ENCODE measurements at regions not wholly inside any gene's neighbourhood (a gene's known extent, or its start where the extent isn't known, plus 50 kb on each side); places are given as distances from the start of the nearest gene placed in this dataset.
A peak's percentile ranks its signal among the peaks of the same experiment; 100 is the strongest.

- Histone ChIP-seq H3K27me3 (replicated peaks) (no peaks in the 10 kb centered on the region), H3K9me3 (replicated peaks) (no peaks in the 10 kb centered on the region), H3K36me3 (no peaks in the 10 kb centered on the region), H3K4me3 (no peak overlapping the region), H3K27ac (no peak overlapping the region), H3K4me1 (replicated peaks) (peaks cover 7% of the 10 kb centered on the region)
- DNase-seq (ENCODE audit: low read depth in 1 of 2, low spot score in 2 of 2), result no peak
These were observed 109.9 kb upstream of the SORBS2 start for GRCh38 chr4:185921583-185922555.

GRCh38 chr4:185924458-185925044 is 112.6 kb upstream of the SORBS2 start:
- Histone ChIP-seq H3K4me1 (replicated peaks) (peaks cover 7% of the 10 kb centered on the region), H3K36me3 (no peaks in the 10 kb centered on the region), H3K27me3 (replicated peaks) (no peaks in the 10 kb centered on the region), H3K27ac (no peak overlapping the region), H3K4me3 (no peak overlapping the region), H3K9me3 (replicated peaks) (no peaks in the 10 kb centered on the region)
- DNase-seq (ENCODE audit: low read depth in 1 of 2, low spot score in 2 of 2), result no peak

- Histone ChIP-seq H3K36me3 (no peaks in the 10 kb centered on the region), H3K27me3 (replicated peaks) (no peaks in the 10 kb centered on the region), H3K27ac (no peak overlapping the region), H3K9me3 (replicated peaks) (no peaks in the 10 kb centered on the region), H3K4me3 (no peak overlapping the region), H3K4me1 (replicated peaks) (peaks cover 7% of the 10 kb centered on the region)
- DNase-seq (ENCODE audit: low read depth in 1 of 2, low spot score in 2 of 2), result no peak
These were observed 113.9 kb upstream of the SORBS2 start for GRCh38 chr4:185925910-185926360.

DNA sequence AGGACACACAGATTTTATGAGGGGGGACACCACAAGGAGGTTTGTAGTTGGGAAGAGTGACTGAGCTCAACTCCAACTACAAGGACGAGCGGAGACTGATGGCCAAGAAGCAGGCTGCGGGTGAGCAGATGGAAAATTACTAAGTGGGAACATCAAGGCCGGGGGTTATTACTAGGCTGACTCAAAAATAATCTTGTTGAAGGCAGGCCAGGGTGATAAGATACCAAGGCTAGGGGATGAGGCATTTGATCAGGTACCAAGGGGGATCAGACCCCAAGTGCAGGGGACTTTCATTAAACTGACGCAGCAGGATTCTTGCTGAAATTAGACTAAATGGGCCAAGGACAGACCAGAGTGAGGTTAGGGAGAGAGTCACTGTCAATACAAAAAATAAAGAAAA is 119.4 kb upstream of the SORBS2 start:
- DNase-seq (ENCODE audit: low read depth in 1 of 2, low spot score in 2 of 2), result no peak
- Histone ChIP-seq H3K9me3 (replicated peaks) (no peaks in the 10 kb centered on the region), H3K36me3 (no peaks in the 10 kb centered on the region), H3K27me3 (replicated peaks) (no peaks in the 10 kb centered on the region), H3K27ac (no peak overlapping the region), H3K4me1 (replicated peaks) (peaks cover 18% of the 10 kb centered on the region), H3K4me3 (no peak overlapping the region)

DNA sequence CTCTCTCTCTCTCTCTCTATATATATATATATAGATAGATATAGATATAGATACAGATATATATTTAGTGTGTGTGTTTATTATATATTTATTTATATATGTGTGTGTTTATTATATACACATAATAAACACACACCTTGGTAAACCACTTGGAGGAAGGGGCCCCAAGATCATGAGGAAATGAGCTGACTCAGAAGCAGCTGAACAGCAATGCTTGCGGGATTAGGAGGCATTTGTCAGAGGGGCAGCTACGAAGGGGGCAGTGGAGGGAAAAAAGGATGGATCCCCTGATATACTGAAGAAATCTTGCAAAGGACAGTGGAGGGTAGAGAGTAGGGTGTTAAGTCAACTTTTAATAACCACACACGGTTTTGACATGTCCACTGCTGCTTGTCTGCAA is 120.0 kb upstream of the SORBS2 start:
- no peaks in the 10 kb centered on the region for H3K27me3 ChIP-seq (replicated peaks)
- peaks cover 20% of the 10 kb centered on the region for H3K4me1 ChIP-seq (replicated peaks)
- H3K36me3 ChIP-seq, result no peaks in the 10 kb centered on the region
- no peaks in the 10 kb centered on the region for H3K9me3 ChIP-seq (replicated peaks)
- no peak for DNase-seq (ENCODE audit: low read depth in 1 of 2, low spot score in 2 of 2)
- H3K27ac ChIP-seq, result peak overlapping the region; percentile 29; the same call in 1 of the 2 replicates
- no peak overlapping the region for H3K4me3 ChIP-seq

DNA sequence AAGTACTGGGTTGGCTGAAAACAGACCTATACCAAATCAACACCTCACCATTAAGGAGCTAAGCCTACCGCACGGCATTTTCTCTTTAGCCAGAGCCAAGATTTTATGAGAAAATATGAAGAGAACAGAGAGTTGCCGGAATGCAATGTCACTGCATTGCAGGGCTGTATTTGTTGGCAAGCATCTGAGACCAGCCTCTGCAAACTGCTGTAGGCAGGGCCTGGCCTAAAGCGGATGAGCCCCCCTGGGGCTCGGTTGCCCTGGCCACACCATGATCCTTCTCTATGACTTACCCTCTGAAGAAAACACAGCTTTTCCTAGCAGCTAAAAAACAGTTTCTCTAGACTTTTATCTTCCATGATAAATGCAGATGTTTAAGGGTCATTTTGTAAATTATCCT is 120.5 kb upstream of the SORBS2 start:
- Histone ChIP-seq H3K4me1 (replicated peaks) (peaks cover 25% of the 10 kb centered on the region), H3K27me3 (replicated peaks) (no peaks in the 10 kb centered on the region), H3K4me3 (no peak overlapping the region), H3K36me3 (no peaks in the 10 kb centered on the region), H3K9me3 (replicated peaks) (no peaks in the 10 kb centered on the region), H3K27ac (peak overlapping the region; percentile 29)
- no peak for DNase-seq (ENCODE audit: low read depth in 1 of 2, low spot score in 2 of 2)

DNA sequence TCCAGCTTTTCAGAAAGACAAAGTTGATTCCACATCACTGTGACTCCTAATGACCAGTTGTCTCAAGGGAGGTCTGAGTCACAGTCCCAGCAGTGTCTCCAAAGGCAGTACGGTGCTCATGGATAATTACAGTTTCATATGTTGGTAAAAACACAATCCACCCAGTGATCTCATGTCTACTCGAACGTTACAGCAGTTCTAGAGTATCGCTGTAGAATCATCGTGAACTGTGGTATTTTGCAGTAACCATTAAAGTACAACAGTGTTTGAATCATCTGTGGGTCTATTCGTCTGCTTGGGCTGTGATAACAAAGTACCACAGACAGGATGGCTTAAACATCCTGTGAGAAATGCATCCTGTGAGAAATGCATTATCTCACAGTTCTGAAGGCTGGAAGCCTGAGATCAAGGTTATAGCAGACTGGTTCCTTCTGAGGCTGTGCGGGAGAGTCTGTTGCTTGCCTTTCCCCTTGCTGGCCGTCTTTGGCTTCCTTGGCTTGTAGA is 121.1 kb upstream of the SORBS2 start:
- Histone ChIP-seq H3K4me3 (no peak overlapping the region), H3K27me3 (replicated peaks) (no peaks in the 10 kb centered on the region)

DNA sequence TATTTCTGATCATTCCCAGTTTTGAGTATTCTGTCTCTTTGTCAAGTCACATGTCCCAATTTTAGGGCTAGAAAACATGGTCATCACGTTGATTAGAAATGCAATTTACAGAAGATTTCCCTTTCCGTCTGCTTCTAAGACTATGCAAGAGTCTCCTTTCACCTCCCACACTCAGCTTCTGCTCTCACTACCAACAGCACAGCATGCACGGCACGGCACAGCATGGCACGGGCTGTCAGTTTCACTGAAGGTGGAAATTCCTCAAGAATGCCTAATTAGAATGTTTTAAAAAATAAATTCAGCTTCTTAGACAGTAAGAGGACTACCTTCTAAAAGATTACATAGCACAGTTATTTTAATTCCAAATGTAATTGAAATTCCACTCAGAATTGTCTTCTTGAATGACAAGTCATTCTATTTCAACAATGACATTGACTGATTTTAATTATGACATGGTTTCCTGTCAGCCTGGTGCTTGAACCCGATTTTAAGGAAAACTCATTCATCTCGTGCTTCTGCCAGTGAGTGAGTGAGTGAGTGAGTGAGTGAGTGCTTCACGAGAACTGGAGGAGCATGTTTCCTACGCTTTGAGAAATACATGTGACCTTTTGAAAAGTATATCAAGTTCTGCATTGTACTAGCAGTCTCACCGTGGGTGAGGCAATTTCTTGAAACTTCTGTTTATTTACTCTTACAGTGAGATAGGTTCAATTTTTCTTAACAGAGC is 124.8 kb upstream of the SORBS2 start:
- DNase-seq (ENCODE audit: low read depth in 1 of 2, low spot score in 2 of 2), result no peak
- H3K4me3 ChIP-seq, result no peak overlapping the region
- H3K27me3 ChIP-seq (replicated peaks), result no peaks in the 10 kb centered on the region
- H3K4me1 ChIP-seq (replicated peaks), result peaks cover 26% of the 10 kb centered on the region
- no peak overlapping the region for H3K27ac ChIP-seq
- H3K9me3 ChIP-seq (replicated peaks), result no peaks in the 10 kb centered on the region
- no peaks in the 10 kb centered on the region for H3K36me3 ChIP-seq

More for the DNA sequence above, 121.1 kb upstream of the SORBS2 start:
- Histone ChIP-seq H3K36me3 (no peaks in the 10 kb centered on the region), H3K9me3 (replicated peaks) (no peaks in the 10 kb centered on the region), H3K27ac (peak overlapping the region; percentile 29; the same call in 1 of the 2 replicates), H3K4me1 (replicated peaks) (peaks cover 26% of the 10 kb centered on the region)
- DNase-seq (ENCODE audit: low read depth in 1 of 2, low spot score in 2 of 2), result peak; percentile 73 to 76

- H3K4me3 ChIP-seq, result no peak overlapping the region
- no peak for DNase-seq (ENCODE audit: low read depth in 1 of 2, low spot score in 2 of 2)
- no peaks in the 10 kb centered on the region for H3K9me3 ChIP-seq (replicated peaks)
- no peaks in the 10 kb centered on the region for H3K36me3 ChIP-seq
- H3K27me3 ChIP-seq (replicated peaks), result no peaks in the 10 kb centered on the region
- H3K27ac ChIP-seq, result no peak overlapping the region
- H3K4me1 ChIP-seq (replicated peaks), result peaks cover 10% of the 10 kb centered on the region
These were observed 126.7 kb upstream of the SORBS2 start for GRCh38 chr4:185938654-185939053.

- no peaks in the 10 kb centered on the region for H3K36me3 ChIP-seq
- H3K9me3 ChIP-seq (replicated peaks), result no peaks in the 10 kb centered on the region
- H3K4me3 ChIP-seq, result no peak overlapping the region
- no peak overlapping the region for H3K27ac ChIP-seq
- no peaks in the 10 kb centered on the region for H3K27me3 ChIP-seq (replicated peaks)
- DNase-seq (ENCODE audit: low read depth in 1 of 2, low spot score in 2 of 2), result no peak
- peaks cover 9% of the 10 kb centered on the region for H3K4me1 ChIP-seq (replicated peaks)
These were observed 127.5 kb upstream of the TLR3 start for GRCh38 chr4:185941461-185941860.

GRCh38 chr4:185945252-185945651 is 123.7 kb upstream of the TLR3 start:
- no peaks in the 10 kb centered on the region for H3K27me3 ChIP-seq (replicated peaks)
- no peak overlapping the region for H3K27ac ChIP-seq
- H3K9me3 ChIP-seq (replicated peaks), result no peaks in the 10 kb centered on the region
- no peaks in the 10 kb centered on the region for H3K36me3 ChIP-seq
- no peaks in the 10 kb centered on the region for H3K4me1 ChIP-seq (replicated peaks)
- no peak overlapping the region for H3K4me3 ChIP-seq
- DNase-seq (ENCODE audit: low read depth in 1 of 2, low spot score in 2 of 2), result no peak

- Histone ChIP-seq H3K4me1 (replicated peaks) (no peaks in the 10 kb centered on the region), H3K27ac (no peak overlapping the region), H3K36me3 (no peaks in the 10 kb centered on the region), H3K4me3 (no peak overlapping the region), H3K9me3 (replicated peaks) (no peaks in the 10 kb centered on the region), H3K27me3 (replicated peaks) (no peaks in the 10 kb centered on the region)
- no peak for DNase-seq (ENCODE audit: low read depth in 1 of 2, low spot score in 2 of 2)
These were observed 123.0 kb upstream of the TLR3 start for GRCh38 chr4:185945906-185946305.

- DNase-seq (ENCODE audit: low read depth in 1 of 2, low spot score in 2 of 2), result no peak
- Histone ChIP-seq H3K4me1 (replicated peaks) (no peaks in the 10 kb centered on the region), H3K4me3 (no peak overlapping the region), H3K9me3 (replicated peaks) (no peaks in the 10 kb centered on the region), H3K27me3 (replicated peaks) (peaks cover 7% of the 10 kb centered on the region; the same call in 1 of the 2 replicates), H3K36me3 (no peaks in the 10 kb centered on the region), H3K27ac (no peak overlapping the region)
These were observed 118.1 kb upstream of the TLR3 start for GRCh38 chr4:185950891-185951290.

All from SJSA1 (cell line).